HG03432 (cell line): ENCODE measurements at regions not wholly inside any gene's neighbourhood (a gene's known extent, or its start where the extent isn't known, plus 50 kb on each side); places are given as distances from the start of the nearest gene placed in this dataset.

Experiments
- ATAC-seq: cut with Tn5 transposase; IDR thresholded peaks from one replicate; pipeline ENCODE4 v1.9.1; 2021; ENCODE audit warnings: mild to moderate bottlenecking, moderate library complexity; ENCODE audit not compliant: unreplicated experiment

GRCh38 chr2:16129716-16130540 lies 189.6 kb downstream of the MYCN start:
- ATAC-seq = no peak

- no peak for ATAC-seq
These were observed 188.6 kb downstream of the MYCN start for GRCh38 chr2:16128746-16129610.

- no peak for ATAC-seq
These were observed 187.6 kb downstream of the MYCN start for GRCh38 chr2:16127958-16128357.

GRCh38 chr2:16127276-16127940 lies 187.1 kb downstream of the MYCN start:
- no peak for ATAC-seq

- ATAC-seq = no peak
These were observed 186.3 kb downstream of the MYCN start for GRCh38 chr2:16126517-16127275.

- no peak for ATAC-seq
These were observed 185.5 kb downstream of the MYCN start for GRCh38 chr2:16125614-16126516.

- ATAC-seq = no peak
These were observed 184.7 kb downstream of the MYCN start for GRCh38 chr2:16124881-16125613.

GRCh38 chr2:16123856-16124780 lies 183.8 kb downstream of the MYCN start:
- ATAC-seq = no peak

- no peak for ATAC-seq
These were observed 183.1 kb downstream of the MYCN start for GRCh38 chr2:16123421-16123820.

GRCh38 chr2:16122556-16122955 lies 182.2 kb downstream of the MYCN start:
- ATAC-seq = no peak

GRCh38 chr2:16121986-16122390 lies 181.6 kb downstream of the MYCN start:
- ATAC-seq = no peak

- no peak for ATAC-seq
These were observed 181.1 kb downstream of the MYCN start for GRCh38 chr2:16121231-16121985.

GRCh38 chr2:16120591-16121180 lies 180.3 kb downstream of the MYCN start:
- ATAC-seq = no peak

GRCh38 chr2:16119741-16120140 lies 179.4 kb downstream of the MYCN start:
- ATAC-seq = no peak

- ATAC-seq = no peak
These were observed 178.6 kb downstream of the MYCN start for GRCh38 chr2:16118611-16119590.
